ENCODE measurements at regions not wholly inside any gene's neighbourhood (a gene's known extent, or its start where the extent isn't known, plus 50 kb on each side); places are given as distances from the start of the nearest gene placed in this dataset.
"Not testable (repeated sequence)": the region's sequence is repeated elsewhere in the genome, so short reads cannot be mapped to it uniquely, and the experiment has no call there.

- H3K4me1 ChIP-seq, result no peaks in the 10 kb centered on the region
- no peak overlapping the region for H3K4me3 ChIP-seq
- no peak for TF ChIP-seq POLR2A (IDR thresholded peaks at IDR 0.05)
- TF ChIP-seq CTCF (IDR thresholded peaks at IDR 0.05), result no peak
- H3K36me3 ChIP-seq (ENCODE audit: low read depth, missing control alignments), result no peaks in the 10 kb centered on the region
- H3K27ac ChIP-seq, result no peak overlapping the region
- H3K27me3 ChIP-seq, result no peaks in the 10 kb centered on the region
- 91 to 94% methylated on average over 1 of the region's 1 CpG for WGBS, 2 donors
- no peak for DNase-seq
- no peaks in the 10 kb centered on the region for H3K9me3 ChIP-seq
- intact Hi-C loops (cut with DNase I; ENCODE audit: low total_unique reads), result no loop called here
Observed at GRCh38 chr21:14883351-14883750, 181.4 kb downstream of the NRIP1 start.

GRCh38 chr21:14882545-14882944, 182.3 kb downstream of the NRIP1 start:
- H3K27ac ChIP-seq; H3K4me1 ChIP-seq; H3K9me3 ChIP-seq; H3K36me3 ChIP-seq (ENCODE audit: low read depth, missing control alignments); H3K27me3 ChIP-seq; H3K4me3 ChIP-seq; intact Hi-C loops (cut with DNase I; ENCODE audit: low total_unique reads); DNase-seq: not testable (repeated sequence)
- 39 to 58% methylated on average over 5 of the region's 5 CpGs for WGBS, 2 donors

- TF ChIP-seq POLR2A (IDR thresholded peaks at IDR 0.05), result no peak
- no peak for TF ChIP-seq CTCF (IDR thresholded peaks at IDR 0.05)
- no peak for DNase-seq
- H3K27ac ChIP-seq, result no peak overlapping the region
- no peak overlapping the region for H3K4me3 ChIP-seq
- H3K4me1 ChIP-seq, result peaks cover 7% of the 10 kb centered on the region
- no peaks in the 10 kb centered on the region for H3K36me3 ChIP-seq (ENCODE audit: low read depth, missing control alignments)
- intact Hi-C loops (cut with DNase I; ENCODE audit: low total_unique reads), result no loop called here
- WGBS, 2 donors, result 93 to 94% methylated on average over 2 of the region's 2 CpGs
- no peaks in the 10 kb centered on the region for H3K27me3 ChIP-seq
- no peaks in the 10 kb centered on the region for H3K9me3 ChIP-seq
Observed at GRCh38 chr21:14881863-14882499, 182.8 kb downstream of the NRIP1 start.

GRCh38 chr21:14880922-14881321, 183.9 kb downstream of the NRIP1 start:
- peaks cover 7% of the 10 kb centered on the region for H3K4me1 ChIP-seq
- DNase-seq, result no peak
- H3K36me3 ChIP-seq (ENCODE audit: low read depth, missing control alignments), result no peaks in the 10 kb centered on the region
- TF ChIP-seq CTCF (IDR thresholded peaks at IDR 0.05) (no peak), POLR2A (IDR thresholded peaks at IDR 0.05) (no peak)
- no peaks in the 10 kb centered on the region for H3K9me3 ChIP-seq
- no peak overlapping the region for H3K4me3 ChIP-seq
- intact Hi-C loops (cut with DNase I; ENCODE audit: low total_unique reads), result no loop called here
- no peak overlapping the region for H3K27ac ChIP-seq
- WGBS, 2 donors, result 89 to 93% methylated on average over 2 of the region's 2 CpGs
- H3K27me3 ChIP-seq, result no peaks in the 10 kb centered on the region

GRCh38 chr21:14879458-14879857, 185.3 kb downstream of the NRIP1 start:
- no peak for TF ChIP-seq CTCF (IDR thresholded peaks at IDR 0.05)
- TF ChIP-seq POLR2A (IDR thresholded peaks at IDR 0.05), result no peak
- H3K27ac ChIP-seq, result no peak overlapping the region
- no peaks in the 10 kb centered on the region for H3K9me3 ChIP-seq
- no peak for DNase-seq
- H3K27me3 ChIP-seq, result no peaks in the 10 kb centered on the region
- H3K36me3 ChIP-seq (ENCODE audit: low read depth, missing control alignments), result no peaks in the 10 kb centered on the region
- intact Hi-C loops (cut with DNase I; ENCODE audit: low total_unique reads), result no loop called here
- WGBS, 2 donors, result 75 to 91% methylated on average over 3 of the region's 3 CpGs
- H3K4me1 ChIP-seq, result peaks cover 7% of the 10 kb centered on the region
- no peak overlapping the region for H3K4me3 ChIP-seq
